HEK293 (cell line): ENCODE measurements at regions not wholly inside any gene's neighbourhood (a gene's known extent, or its start where the extent isn't known, plus 50 kb on each side); places are given as distances from the start of the nearest gene placed in this dataset.

Experiments
- CTCF ChIA-PET: fragments of 350-600 bp; formaldehyde crosslinking; extraction: SDS; loops from one replicate; lab custom pipeline; 2021; ENCODE audit warnings: antibody characterized with exemption; lab: Yijun Ruan, JAX
- POLR2A ChIA-PET: fragments of 300-600 bp; formaldehyde crosslinking; extraction: SDS; loops from one replicate; lab custom pipeline; 2020; ENCODE audit warnings: antibody characterized with exemption, inconsistent platforms; lab: Yijun Ruan, JAX
- H3K27ac ChIP-seq: fragments of 200-500 bp; sonication (Bioruptor generic); 2 replicates; pipeline ENCODE4 v1.5.1; 2014; ENCODE audit warnings: low read depth, low read length, control low read depth, inconsistent platforms; ENCODE audit errors: extremely low read depth
- H3K36me3 ChIP-seq, 2 experiments: fragments of 200-500 bp in 1 of 2; sonication (Bioruptor generic) in 1 of 2; 1 replicate in 1 of 2; 2 replicates in 1 of 2; pipeline ENCODE4 v1.5.1; 2014 to 2017; ENCODE audit warnings: inconsistent platforms in 2 of 2, low read length in 2 of 2; ENCODE audit not compliant: control insufficient read depth in 2 of 2, insufficient read depth in 1 of 2
- H3K4me1 ChIP-seq: fragments of 200-500 bp; sonication (Bioruptor generic); 2 replicates; pipeline ENCODE4 v1.5.1; 2014; ENCODE audit warnings: mild to moderate bottlenecking, low read length, inconsistent platforms; ENCODE audit not compliant: control insufficient read depth, insufficient read depth
- H3K4me3 ChIP-seq: 2 replicates; pipeline ENCODE4 v1.5.1; 2011; ENCODE audit warnings: low read depth, mild to moderate bottlenecking, control low read depth, low read length, moderate library complexity
- H3K9me3 ChIP-seq: fragments of 200-500 bp; sonication (Bioruptor generic); 2 replicates; pipeline ENCODE4 v1.5.1; 2014; ENCODE audit warnings: low read depth, low read length, inconsistent platforms; ENCODE audit not compliant: control insufficient read depth, insufficient read depth
- KLF1 ChIP-seq: fragments of 450-650 bp; formaldehyde crosslinking; IDR thresholded peaks from 2 replicates; pipeline ENCODE4 v1.5.1; 2016; ENCODE audit warnings: missing biosample characterization, missing genetic modification characterization
- YY2 ChIP-seq: fragments of 450-650 bp; formaldehyde crosslinking; IDR thresholded peaks from 2 replicates; pipeline ENCODE4 v1.5.1; 2016; ENCODE audit warnings: missing biosample characterization, missing genetic modification characterization
- ZBTB21 ChIP-seq: fragments of 450-650 bp; formaldehyde crosslinking; IDR thresholded peaks from 2 replicates; pipeline ENCODE4 v1.5.1; 2017; ENCODE audit warnings: missing biosample characterization, missing genetic modification characterization
- ZBTB8A ChIP-seq: fragments of 450-650 bp; formaldehyde crosslinking; IDR thresholded peaks from 2 replicates; pipeline ENCODE4 v1.5.1; 2016; ENCODE audit warnings: missing biosample characterization, missing genetic modification characterization
- ZNF311 ChIP-seq: fragments of 450-650 bp; formaldehyde crosslinking; IDR thresholded peaks from 2 replicates; pipeline ENCODE4 v1.5.1; 2017; ENCODE audit warnings: missing biosample characterization, missing genetic modification characterization, borderline replicate concordance
- ZNF555 ChIP-seq: fragments of 450-650 bp; formaldehyde crosslinking; conservative IDR thresholded peaks from 2 replicates; pipeline ENCODE4 v1.5.1; 2017; ENCODE audit warnings: missing biosample characterization, mild to moderate bottlenecking, missing genetic modification characterization, inconsistent platforms
- TF ChIP-seq, protein P1 (sequence below): fragments of 450-650 bp; formaldehyde crosslinking; IDR thresholded peaks from 2 replicates; pipeline ENCODE4 v1.5.1; 2016; ENCODE audit warnings: missing biosample characterization, missing genetic modification characterization
- TF ChIP-seq, protein P2 (sequence below): fragments of 450-650 bp; formaldehyde crosslinking; IDR thresholded peaks from 2 replicates; pipeline ENCODE4 v1.5.1; 2017; ENCODE audit warnings: missing biosample characterization, missing genetic modification characterization
- TF ChIP-seq, protein P3 (sequence below): fragments of 450-650 bp; formaldehyde crosslinking; IDR thresholded peaks from 2 replicates; pipeline ENCODE4 v1.5.1; 2016; ENCODE audit warnings: missing biosample characterization, missing genetic modification characterization
- TF ChIP-seq, protein P4 (sequence below): fragments of 450-650 bp; formaldehyde crosslinking; IDR thresholded peaks from 2 replicates; pipeline ENCODE4 v1.5.1; 2017; ENCODE audit warnings: missing biosample characterization, missing genetic modification characterization

DNA sequence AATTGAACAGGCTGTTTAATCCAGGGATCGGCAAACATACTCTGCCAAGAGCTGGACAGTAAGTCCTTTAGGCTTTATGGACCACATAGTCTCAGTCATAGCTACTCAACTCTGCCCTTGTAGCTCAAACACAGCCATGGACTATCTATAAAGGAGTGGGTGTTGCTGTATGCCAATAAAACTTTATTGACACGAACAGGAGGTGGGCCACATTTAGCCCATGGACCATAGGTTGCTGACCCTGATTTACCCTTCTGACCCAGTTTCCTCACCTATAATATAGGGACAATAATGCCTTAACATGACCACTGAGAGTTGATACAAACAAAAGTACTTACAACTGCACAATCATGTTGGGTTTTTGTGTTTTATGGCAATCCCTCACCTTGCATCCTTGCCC, 257.0 kb upstream of the SDK2 start:
- Histone ChIP-seq H3K4me1 (no peaks in the 10 kb centered on the region), H3K9me3 (no peaks in the 10 kb centered on the region), H3K4me3 (no peak overlapping the region), H3K27ac (no peak overlapping the region), H3K36me3 (no peaks in the 10 kb centered on the region)
- ChIA-PET CTCF (interaction anchor here (0.7 to 1.1 kb wide), 2 partner anchors 14 to 96 kb away, joined by 3 read pairs; no protein-coding TSS in a partner anchor), POLR2A (no interaction called here)
- TF ChIP-seq, protein P1, sequence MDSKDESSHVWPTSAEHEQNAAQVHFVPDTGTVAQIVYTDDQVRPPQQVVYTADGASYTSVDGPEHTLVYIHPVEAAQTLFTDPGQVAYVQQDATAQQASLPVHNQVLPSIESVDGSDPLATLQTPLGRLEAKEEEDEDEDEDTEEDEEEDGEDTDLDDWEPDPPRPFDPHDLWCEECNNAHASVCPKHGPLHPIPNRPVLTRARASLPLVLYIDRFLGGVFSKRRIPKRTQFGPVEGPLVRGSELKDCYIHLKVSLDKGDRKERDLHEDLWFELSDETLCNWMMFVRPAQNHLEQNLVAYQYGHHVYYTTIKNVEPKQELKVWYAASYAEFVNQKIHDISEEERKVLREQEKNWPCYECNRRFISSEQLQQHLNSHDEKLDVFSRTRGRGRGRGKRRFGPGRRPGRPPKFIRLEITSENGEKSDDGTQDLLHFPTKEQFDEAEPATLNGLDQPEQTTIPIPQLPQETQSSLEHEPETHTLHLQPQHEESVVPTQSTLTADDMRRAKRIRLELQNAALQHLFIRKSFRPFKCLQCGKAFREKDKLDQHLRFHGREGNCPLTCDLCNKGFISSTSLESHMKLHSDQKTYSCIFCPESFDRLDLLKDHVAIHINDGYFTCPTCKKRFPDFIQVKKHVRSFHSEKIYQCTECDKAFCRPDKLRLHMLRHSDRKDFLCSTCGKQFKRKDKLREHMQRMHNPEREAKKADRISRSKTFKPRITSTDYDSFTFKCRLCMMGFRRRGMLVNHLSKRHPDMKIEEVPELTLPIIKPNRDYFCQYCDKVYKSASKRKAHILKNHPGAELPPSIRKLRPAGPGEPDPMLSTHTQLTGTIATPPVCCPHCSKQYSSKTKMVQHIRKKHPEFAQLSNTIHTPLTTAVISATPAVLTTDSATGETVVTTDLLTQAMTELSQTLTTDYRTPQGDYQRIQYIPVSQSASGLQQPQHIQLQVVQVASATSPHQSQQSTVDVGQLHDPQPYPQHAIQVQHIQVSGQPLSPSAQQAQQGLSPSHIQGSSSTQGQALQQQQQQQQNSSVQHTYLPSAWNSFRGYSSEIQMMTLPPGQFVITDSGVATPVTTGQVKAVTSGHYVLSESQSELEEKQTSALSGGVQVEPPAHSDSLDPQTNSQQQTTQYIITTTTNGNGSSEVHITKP (tag by site-specific recombination), result no peak
- TF ChIP-seq ZNF555 (tag by site-specific recombination), result no peak
- TF ChIP-seq YY2 (tag by site-specific recombination), result no peak
- TF ChIP-seq ZNF311 (tag by site-specific recombination), result no peak

DNA sequence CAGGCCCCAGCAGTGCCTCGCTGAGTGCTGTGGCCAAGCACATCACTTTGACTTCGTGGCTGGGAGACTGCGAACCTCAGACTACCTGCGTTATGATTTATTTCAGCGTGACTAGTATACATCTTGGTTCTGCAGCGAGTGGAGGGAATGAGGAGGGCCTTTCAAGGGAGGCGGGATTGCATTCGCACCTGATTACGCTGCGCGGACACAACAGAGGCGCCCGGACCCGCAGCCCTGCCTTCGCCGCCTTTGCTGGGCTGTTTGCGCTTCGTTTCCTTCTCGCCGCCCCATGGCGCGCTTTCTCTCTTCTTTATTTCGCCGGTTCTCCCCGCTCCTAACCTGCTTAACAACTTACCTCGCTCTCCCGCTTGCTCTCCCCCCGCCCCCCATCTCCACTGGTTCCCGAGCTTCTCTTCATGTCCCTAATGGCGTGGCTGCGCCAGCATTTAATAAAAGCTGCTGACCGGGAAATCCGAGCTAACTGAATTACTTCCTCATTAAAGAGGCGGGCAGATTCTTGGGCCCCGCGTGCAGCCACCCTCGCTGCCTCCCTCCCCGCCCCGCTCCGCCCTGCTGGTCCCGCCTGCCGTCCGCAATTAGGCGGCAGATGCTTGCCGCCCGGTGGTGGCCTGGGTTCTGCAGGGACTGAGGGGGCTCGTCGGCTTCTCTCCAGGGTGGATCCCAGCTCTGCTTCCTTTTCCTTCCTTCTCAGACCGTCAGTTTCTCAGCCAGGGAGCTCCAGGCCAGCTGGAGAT, 257.6 kb upstream of the SDK2 start:
- CTCF ChIA-PET, result interaction anchor here (0.7 to 1.1 kb wide), 3 partner anchors 15 to 95 kb away, joined by 3 to 4 read pairs (median 3); no protein-coding TSS in a partner anchor
- H3K4me3 ChIP-seq, result no peak overlapping the region
- H3K27ac ChIP-seq, result no peak overlapping the region
- POLR2A ChIA-PET, result interaction anchor here (0.7 kb wide), 1 partner anchor 173 kb away, joined by 3 read pairs; no protein-coding TSS in a partner anchor
- no peaks in the 10 kb centered on the region for H3K9me3 ChIP-seq
- H3K36me3 ChIP-seq, result no peaks in the 10 kb centered on the region
- no peaks in the 10 kb centered on the region for H3K4me1 ChIP-seq
- TF ChIP-seq, protein P2, sequence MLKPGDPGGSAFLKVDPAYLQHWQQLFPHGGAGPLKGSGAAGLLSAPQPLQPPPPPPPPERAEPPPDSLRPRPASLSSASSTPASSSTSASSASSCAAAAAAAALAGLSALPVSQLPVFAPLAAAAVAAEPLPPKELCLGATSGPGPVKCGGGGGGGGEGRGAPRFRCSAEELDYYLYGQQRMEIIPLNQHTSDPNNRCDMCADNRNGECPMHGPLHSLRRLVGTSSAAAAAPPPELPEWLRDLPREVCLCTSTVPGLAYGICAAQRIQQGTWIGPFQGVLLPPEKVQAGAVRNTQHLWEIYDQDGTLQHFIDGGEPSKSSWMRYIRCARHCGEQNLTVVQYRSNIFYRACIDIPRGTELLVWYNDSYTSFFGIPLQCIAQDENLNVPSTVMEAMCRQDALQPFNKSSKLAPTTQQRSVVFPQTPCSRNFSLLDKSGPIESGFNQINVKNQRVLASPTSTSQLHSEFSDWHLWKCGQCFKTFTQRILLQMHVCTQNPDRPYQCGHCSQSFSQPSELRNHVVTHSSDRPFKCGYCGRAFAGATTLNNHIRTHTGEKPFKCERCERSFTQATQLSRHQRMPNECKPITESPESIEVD, result no peak
- TF ChIP-seq KLF1, result peak; percentile 53

DNA sequence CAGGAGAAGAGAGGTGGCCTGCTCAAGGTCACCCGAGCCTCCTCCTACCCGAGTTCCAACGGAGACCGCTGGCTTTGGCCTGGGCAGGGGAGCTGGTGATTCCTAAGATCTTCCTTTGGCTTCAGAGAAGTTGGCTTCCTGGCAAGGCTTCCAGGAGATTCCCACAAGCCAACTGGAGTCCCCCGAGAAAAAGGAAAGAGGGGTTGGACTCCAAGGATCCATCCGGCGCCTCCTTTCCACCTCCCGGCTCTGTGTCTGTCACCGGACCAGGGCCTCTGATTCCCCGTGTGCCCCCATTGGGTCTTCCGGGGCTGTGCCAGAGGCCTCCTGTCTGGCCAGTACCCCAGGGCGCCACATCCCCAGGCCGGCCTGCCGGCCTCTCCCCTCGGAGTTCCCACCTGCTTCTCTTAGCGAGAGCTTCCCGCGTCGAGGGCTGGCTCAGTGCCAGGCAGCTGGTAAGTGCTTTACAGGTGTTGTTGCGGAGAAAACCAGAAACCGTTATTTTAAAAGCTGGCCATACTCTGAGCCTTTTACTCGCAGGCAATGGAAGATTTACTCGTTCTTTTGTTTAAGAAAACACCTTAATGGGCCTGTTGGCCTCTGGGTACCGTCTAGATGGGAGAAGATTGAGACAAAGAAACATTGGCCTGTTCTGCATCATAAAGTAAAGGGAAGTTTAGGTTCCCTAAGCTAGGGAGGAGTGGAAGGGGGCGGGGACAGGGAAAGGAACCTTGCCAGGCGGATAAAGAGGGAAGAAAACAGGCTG, 258.4 kb upstream of the SDK2 start:
- ChIA-PET POLR2A (interaction anchor here (0.7 kb wide), 1 partner anchor 172 kb away, joined by 3 read pairs; no protein-coding TSS in a partner anchor), CTCF (interaction anchor here (0.6 to 0.7 kb wide), 2 partner anchors 34 to 49 kb away, joined by 3 to 4 read pairs; no protein-coding TSS in a partner anchor)
- TF ChIP-seq, protein P3, sequence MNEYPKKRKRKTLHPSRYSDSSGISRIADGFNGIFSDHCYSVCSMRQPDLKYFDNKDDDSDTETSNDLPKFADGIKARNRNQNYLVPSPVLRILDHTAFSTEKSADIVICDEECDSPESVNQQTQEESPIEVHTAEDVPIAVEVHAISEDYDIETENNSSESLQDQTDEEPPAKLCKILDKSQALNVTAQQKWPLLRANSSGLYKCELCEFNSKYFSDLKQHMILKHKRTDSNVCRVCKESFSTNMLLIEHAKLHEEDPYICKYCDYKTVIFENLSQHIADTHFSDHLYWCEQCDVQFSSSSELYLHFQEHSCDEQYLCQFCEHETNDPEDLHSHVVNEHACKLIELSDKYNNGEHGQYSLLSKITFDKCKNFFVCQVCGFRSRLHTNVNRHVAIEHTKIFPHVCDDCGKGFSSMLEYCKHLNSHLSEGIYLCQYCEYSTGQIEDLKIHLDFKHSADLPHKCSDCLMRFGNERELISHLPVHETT (tag by site-specific recombination), result no peak
- TF ChIP-seq, protein P4, sequence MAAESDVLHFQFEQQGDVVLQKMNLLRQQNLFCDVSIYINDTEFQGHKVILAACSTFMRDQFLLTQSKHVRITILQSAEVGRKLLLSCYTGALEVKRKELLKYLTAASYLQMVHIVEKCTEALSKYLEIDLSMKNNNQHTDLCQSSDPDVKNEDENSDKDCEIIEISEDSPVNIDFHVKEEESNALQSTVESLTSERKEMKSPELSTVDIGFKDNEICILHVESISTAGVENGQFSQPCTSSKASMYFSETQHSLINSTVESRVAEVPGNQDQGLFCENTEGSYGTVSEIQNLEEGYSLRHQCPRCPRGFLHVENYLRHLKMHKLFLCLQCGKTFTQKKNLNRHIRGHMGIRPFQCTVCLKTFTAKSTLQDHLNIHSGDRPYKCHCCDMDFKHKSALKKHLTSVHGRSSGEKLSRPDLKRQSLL (tag by site-specific recombination), result no peak
- no peak for TF ChIP-seq ZBTB8A
- TF ChIP-seq ZBTB21, result no peak

More for the DNA sequence above, 258.4 kb upstream of the SDK2 start:
- H3K4me3 ChIP-seq, result no peak overlapping the region
- no peaks in the 10 kb centered on the region for H3K4me1 ChIP-seq
- H3K27ac ChIP-seq, result no peak overlapping the region
- H3K9me3 ChIP-seq, result no peaks in the 10 kb centered on the region
- H3K36me3 ChIP-seq, result no peaks in the 10 kb centered on the region
